HepG2 (cell line): ENCODE measurements at regions not wholly inside any gene's neighbourhood (a gene's known extent, or its start where the extent isn't known, plus 50 kb on each side); places are given as distances from the start of the nearest gene placed in this dataset.

Experiments
- BCL6 ChIP-seq: IDR thresholded peaks from 2 replicates; pipeline ENCODE4 v1.6.1; 2016; ENCODE audit warnings: missing genetic modification reagents, missing compliant biosample characterization
- HDAC2 ChIP-seq: sonication (generic); formaldehyde crosslinking; IDR thresholded peaks from 2 replicates; pipeline ENCODE4 v1.4.0; 2020; ENCODE audit warnings: missing genetic modification reagents
- HNF4G ChIP-seq, 2 experiments: sonication (generic) in 1 of 2; formaldehyde crosslinking in 1 of 2; IDR thresholded peaks; 2 replicates each; pipeline versions ENCODE4 v1.4.0 to v1.6.1; 2011 to 2020; ENCODE audit warnings: borderline replicate concordance in 2 of 2, low read depth in 2 of 2, mild to moderate bottlenecking in 2 of 2, low read length in 1 of 2, missing genetic modification reagents in 1 of 2, moderate library complexity in 1 of 2
- KAT2B ChIP-seq: fragments of 150-350 bp; IDR thresholded peaks from 2 replicates; pipeline ENCODE4 v1.6.1; 2014; ENCODE audit warnings: low read depth, low read length, borderline replicate concordance
- KLF6 ChIP-seq: IDR thresholded peaks from 2 replicates; pipeline ENCODE4 v1.8.0; 2016; ENCODE audit warnings: missing biosample characterization, missing genetic modification reagents
- MED1 ChIP-seq: sonication (generic); formaldehyde crosslinking; IDR thresholded peaks from 2 replicates; pipeline ENCODE4 v1.4.0; 2020; ENCODE audit warnings: missing genetic modification reagents
- NFYB ChIP-seq: sonication (generic); formaldehyde crosslinking; IDR thresholded peaks from 2 replicates; pipeline ENCODE4 v1.4.0; 2020; ENCODE audit warnings: missing genetic modification reagents
- PAX8 ChIP-seq: sonication (generic); formaldehyde crosslinking; IDR thresholded peaks from 2 replicates; pipeline ENCODE4 v1.8.0; 2022; ENCODE audit warnings: mild to moderate bottlenecking, missing genetic modification reagents, borderline replicate concordance
- RBM39 ChIP-seq: fragments of 200-400 bp; formaldehyde crosslinking; IDR thresholded peaks from one replicate; pipeline ENCODE4 v1.6.1; 2018; ENCODE audit warnings: antibody characterized with exemption, mild to moderate bottlenecking, low read depth, low read length; ENCODE audit not compliant: poor library complexity, severe bottlenecking
- RNF2 ChIP-seq: fragments of 450-650 bp; conservative IDR thresholded peaks from 2 replicates; pipeline ENCODE4 v1.6.1; 2016; ENCODE audit warnings: low read depth
- SMAD3 ChIP-seq: sonication (generic); formaldehyde crosslinking; IDR thresholded peaks from 2 replicates; pipeline ENCODE4 v1.4.0; 2020; ENCODE audit warnings: missing genetic modification reagents
- SP140L ChIP-seq: sonication (generic); formaldehyde crosslinking; IDR thresholded peaks from 2 replicates; pipeline ENCODE4 v1.4.0; 2020; ENCODE audit warnings: missing genetic modification reagents, borderline replicate concordance
- TCF7L2 ChIP-seq: IDR thresholded peaks from 2 replicates; pipeline ENCODE4 v1.6.1; 2011; ENCODE audit warnings: mild to moderate bottlenecking, low read depth, low read length, moderate library complexity
- TP53 ChIP-seq: sonication (generic); formaldehyde crosslinking; conservative IDR thresholded peaks from 2 replicates; pipeline ENCODE4 v1.4.0; 2020; ENCODE audit warnings: missing genetic modification reagents
- ZEB1 ChIP-seq: IDR thresholded peaks from 2 replicates; pipeline ENCODE4 v1.6.1; 2012; ENCODE audit warnings: mild to moderate bottlenecking, low read depth, inconsistent platforms; ENCODE audit not compliant: insufficient replicate concordance
- ZNF317 ChIP-seq: sonication (generic); formaldehyde crosslinking; IDR thresholded peaks from 2 replicates; pipeline ENCODE4 v1.5.0; 2020; ENCODE audit warnings: mild to moderate bottlenecking, missing genetic modification reagents
- ZNF598 ChIP-seq: sonication (generic); formaldehyde crosslinking; IDR thresholded peaks from 2 replicates; pipeline ENCODE4 v1.5.1; 2020; ENCODE audit warnings: mild to moderate bottlenecking, missing genetic modification reagents, borderline replicate concordance
- ZNF891 ChIP-seq: sonication (generic); formaldehyde crosslinking; IDR thresholded peaks from 2 replicates; pipeline ENCODE4 v1.5.0; 2020; ENCODE audit warnings: mild to moderate bottlenecking, missing genetic modification reagents
- TF ChIP-seq, protein P1 (sequence below): IDR thresholded peaks from 2 replicates; pipeline ENCODE4 v1.6.1; 2012; ENCODE audit warnings: low read depth, low read length, improper control_type of control experiment
- TF ChIP-seq, protein P2 (sequence below): sonication (generic); formaldehyde crosslinking; IDR thresholded peaks from 2 replicates; pipeline ENCODE4 v1.5.0; 2020; ENCODE audit warnings: mild to moderate bottlenecking, missing genetic modification reagents, borderline replicate concordance
- TF ChIP-seq, protein P3 (sequence below): sonication (generic); formaldehyde crosslinking; IDR thresholded peaks from 2 replicates; pipeline ENCODE4 v1.8.1; 2022; ENCODE audit warnings: low read depth, mild to moderate bottlenecking, missing genetic modification reagents
- TF ChIP-seq, protein P4 (sequence below): sonication (generic); formaldehyde crosslinking; IDR thresholded peaks from 2 replicates; pipeline ENCODE4 v1.9.0; 2021; ENCODE audit warnings: missing genetic modification reagents, borderline replicate concordance

DNA sequence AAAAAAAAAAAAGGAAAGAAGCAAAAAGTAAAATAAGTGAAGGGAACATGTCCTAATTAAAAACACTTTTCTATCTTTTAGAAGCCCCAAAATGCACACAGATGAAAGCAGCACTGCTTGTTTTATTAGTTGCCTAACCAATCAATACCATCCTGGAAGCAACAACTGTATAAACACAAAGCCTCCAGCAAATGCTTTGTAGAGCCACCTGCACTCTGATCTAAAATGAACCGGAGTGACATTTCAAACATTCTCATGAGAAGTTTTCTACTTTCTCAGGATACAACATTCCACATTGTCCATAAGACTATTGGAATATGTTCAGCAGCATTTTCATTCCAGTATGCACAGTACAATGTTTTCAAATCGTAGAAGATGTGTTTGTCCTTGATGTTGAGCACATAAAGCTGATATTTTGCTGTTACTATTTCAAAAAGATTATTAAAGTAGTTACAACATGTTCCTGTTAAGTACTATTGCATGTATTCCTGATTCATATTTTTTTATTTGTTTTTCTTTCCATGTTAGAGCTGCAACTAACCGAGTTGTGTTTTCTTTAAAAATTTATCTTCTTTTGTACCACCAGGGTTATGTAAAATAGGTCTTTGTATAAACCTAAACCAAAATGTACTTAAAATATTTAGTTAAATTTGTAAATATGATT, 50.3 kb upstream of the PLSCR5 start (continued):
- TF ChIP-seq NFYB (CRISPR knock-in tag) = no peak
- TF ChIP-seq KAT2B = no peak
- peak; percentile 72; the same call in 1 of the 2 replicates for TF ChIP-seq ZNF317 (CRISPR knock-in tag)
- peak; percentile 52; the same call in 1 of the 2 replicates for TF ChIP-seq HNF4G (IDR thresholded peaks at IDR 0.05; ENCODE audit: borderline replicate concordance, low read depth, low read length)
- TF ChIP-seq HNF4G (CRISPR knock-in tag; IDR thresholded peaks at IDR 0.05; ENCODE audit: borderline replicate concordance, low read depth) = peak; percentile 26; the same call in 1 of the 2 replicates
- no peak for TF ChIP-seq PAX8
- peak; percentile 28 for TF ChIP-seq TCF7L2
- TF ChIP-seq HDAC2 (CRISPR knock-in tag) = peak; percentile 60; the same call in 1 of the 2 replicates
- no peak for TF ChIP-seq ZNF891
- TF ChIP-seq BCL6 (CRISPR knock-in tag) = peak; percentile 95
- peak; percentile 75; the same call in 1 of the 2 replicates for TF ChIP-seq MED1 (CRISPR knock-in tag)
- no peak for TF ChIP-seq SP140L (CRISPR knock-in tag)
- TF ChIP-seq SMAD3 (CRISPR knock-in tag) = peak; percentile 91
- TF ChIP-seq, protein P1, sequence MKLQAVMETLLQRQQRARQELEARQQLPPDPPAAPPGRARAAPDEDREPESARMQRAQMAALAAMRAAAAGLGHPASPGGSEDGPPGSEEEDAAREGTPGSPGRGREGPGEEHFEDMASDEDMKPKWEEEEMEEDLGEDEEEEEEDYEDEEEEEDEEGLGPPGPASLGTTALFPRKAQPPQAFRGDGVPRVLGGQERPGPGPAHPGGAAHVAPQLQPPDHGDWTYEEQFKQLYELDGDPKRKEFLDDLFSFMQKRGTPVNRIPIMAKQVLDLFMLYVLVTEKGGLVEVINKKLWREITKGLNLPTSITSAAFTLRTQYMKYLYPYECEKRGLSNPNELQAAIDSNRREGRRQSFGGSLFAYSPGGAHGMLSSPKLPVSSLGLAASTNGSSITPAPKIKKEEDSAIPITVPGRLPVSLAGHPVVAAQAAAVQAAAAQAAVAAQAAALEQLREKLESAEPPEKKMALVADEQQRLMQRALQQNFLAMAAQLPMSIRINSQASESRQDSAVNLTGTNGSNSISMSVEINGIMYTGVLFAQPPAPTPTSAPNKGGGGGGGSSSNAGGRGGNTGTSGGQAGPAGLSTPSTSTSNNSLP = peak; percentile 88
- TF ChIP-seq ZEB1 = peak; percentile 55
- TF ChIP-seq TP53 = no peak
- no peak for TF ChIP-seq RBM39
- no peak for TF ChIP-seq RNF2
- TF ChIP-seq ZNF598 = no peak
- TF ChIP-seq, protein P2, sequence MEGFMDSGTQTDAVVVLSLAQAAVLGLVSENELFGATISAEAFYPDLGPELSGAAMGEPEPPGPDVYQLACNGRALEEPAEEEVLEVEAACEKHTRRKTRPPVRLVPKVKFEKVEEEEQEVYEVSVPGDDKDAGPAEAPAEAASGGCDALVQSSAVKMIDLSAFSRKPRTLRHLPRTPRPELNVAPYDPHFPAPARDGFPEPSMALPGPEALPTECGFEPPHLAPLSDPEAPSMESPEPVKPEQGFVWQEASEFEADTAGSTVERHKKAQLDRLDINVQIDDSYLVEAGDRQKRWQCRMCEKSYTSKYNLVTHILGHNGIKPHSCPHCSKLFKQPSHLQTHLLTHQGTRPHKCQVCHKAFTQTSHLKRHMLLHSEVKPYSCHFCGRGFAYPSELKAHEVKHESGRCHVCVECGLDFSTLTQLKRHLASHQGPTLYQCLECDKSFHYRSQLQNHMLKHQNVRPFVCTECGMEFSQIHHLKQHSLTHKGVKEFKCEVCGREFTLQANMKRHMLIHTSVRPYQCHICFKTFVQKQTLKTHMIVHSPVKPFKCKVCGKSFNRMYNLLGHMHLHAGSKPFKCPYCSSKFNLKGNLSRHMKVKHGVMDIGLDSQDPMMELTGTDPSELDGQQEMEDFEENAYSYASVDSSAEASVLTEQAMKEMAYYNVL (CRISPR knock-in tag) = peak; percentile 63; the same call in 1 of the 2 replicates
- 0 out of 2 replicates have a peak, but pooled peaks have one; percentile 52 for TF ChIP-seq KLF6 (CRISPR knock-in tag)
- TF ChIP-seq, protein P3, sequence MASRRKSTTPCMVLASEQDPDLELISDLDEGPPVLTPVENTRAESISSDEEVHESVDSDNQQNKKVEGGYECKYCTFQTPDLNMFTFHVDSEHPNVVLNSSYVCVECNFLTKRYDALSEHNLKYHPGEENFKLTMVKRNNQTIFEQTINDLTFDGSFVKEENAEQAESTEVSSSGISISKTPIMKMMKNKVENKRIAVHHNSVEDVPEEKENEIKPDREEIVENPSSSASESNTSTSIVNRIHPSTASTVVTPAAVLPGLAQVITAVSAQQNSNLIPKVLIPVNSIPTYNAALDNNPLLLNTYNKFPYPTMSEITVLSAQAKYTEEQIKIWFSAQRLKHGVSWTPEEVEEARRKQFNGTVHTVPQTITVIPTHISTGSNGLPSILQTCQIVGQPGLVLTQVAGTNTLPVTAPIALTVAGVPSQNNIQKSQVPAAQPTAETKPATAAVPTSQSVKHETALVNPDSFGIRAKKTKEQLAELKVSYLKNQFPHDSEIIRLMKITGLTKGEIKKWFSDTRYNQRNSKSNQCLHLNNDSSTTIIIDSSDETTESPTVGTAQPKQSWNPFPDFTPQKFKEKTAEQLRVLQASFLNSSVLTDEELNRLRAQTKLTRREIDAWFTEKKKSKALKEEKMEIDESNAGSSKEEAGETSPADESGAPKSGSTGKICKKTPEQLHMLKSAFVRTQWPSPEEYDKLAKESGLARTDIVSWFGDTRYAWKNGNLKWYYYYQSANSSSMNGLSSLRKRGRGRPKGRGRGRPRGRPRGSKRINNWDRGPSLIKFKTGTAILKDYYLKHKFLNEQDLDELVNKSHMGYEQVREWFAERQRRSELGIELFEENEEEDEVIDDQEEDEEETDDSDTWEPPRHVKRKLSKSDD (CRISPR knock-in tag) = no peak
- TF ChIP-seq, protein P4, sequence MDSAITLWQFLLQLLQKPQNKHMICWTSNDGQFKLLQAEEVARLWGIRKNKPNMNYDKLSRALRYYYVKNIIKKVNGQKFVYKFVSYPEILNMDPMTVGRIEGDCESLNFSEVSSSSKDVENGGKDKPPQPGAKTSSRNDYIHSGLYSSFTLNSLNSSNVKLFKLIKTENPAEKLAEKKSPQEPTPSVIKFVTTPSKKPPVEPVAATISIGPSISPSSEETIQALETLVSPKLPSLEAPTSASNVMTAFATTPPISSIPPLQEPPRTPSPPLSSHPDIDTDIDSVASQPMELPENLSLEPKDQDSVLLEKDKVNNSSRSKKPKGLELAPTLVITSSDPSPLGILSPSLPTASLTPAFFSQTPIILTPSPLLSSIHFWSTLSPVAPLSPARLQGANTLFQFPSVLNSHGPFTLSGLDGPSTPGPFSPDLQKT (CRISPR knock-in tag) = no peak
